Fibroblast of villous mesenchyme (primary cell): ENCODE measurements at regions not wholly inside any gene's neighbourhood (a gene's known extent, or its start where the extent isn't known, plus 50 kb on each side); places are given as distances from the start of the nearest gene placed in this dataset.
"Not testable (repeated sequence)": the region's sequence is repeated elsewhere in the genome, so short reads cannot be mapped to it uniquely, and the experiment has no call there.

Source experiments
- DNase-seq: peaks from one replicate; pipeline ENCODE4 v3.0.0-alpha.2; 2010; ENCODE audit warnings: low read depth
- H3K4me3 ChIP-seq: 2 replicates; pipeline ENCODE4 v1.5.1; 2011; ENCODE audit warnings: low read depth, mild to moderate bottlenecking, low read length
- CTCF ChIP-seq: IDR thresholded peaks from 2 replicates; pipeline ENCODE4 v1.5.1; 2012; ENCODE audit warnings: low read depth, mild to moderate bottlenecking, low read length; ENCODE audit not compliant: insufficient read depth

GRCh38 chr2:223282221-223282620 lies 230.2 kb downstream of the KCNE4 start:
- no peak overlapping the region for H3K4me3 ChIP-seq
- no peak for TF ChIP-seq CTCF
- DNase-seq = no peak

- DNase-seq = no peak
- H3K4me3 ChIP-seq = no peak overlapping the region
- TF ChIP-seq CTCF = no peak
Measured at GRCh38 chr2:223283329-223283728, 231.3 kb downstream of the KCNE4 start.

- no peak overlapping the region for H3K4me3 ChIP-seq
- TF ChIP-seq CTCF = no peak
- no peak for DNase-seq
Measured at GRCh38 chr2:223283771-223284170, 231.8 kb downstream of the KCNE4 start.

GRCh38 chr2:223285370-223286265 lies 233.6 kb downstream of the KCNE4 start:
- no peak overlapping the region for H3K4me3 ChIP-seq
- DNase-seq = no peak
- TF ChIP-seq CTCF = no peak

GRCh38 chr2:223294756-223295155 lies 242.8 kb downstream of the KCNE4 start:
- no peak for DNase-seq
- no peak for TF ChIP-seq CTCF
- no peak overlapping the region for H3K4me3 ChIP-seq

GRCh38 chr2:223297788-223298187 lies 245.8 kb downstream of the KCNE4 start:
- no peak for DNase-seq
- no peak overlapping the region for H3K4me3 ChIP-seq
- TF ChIP-seq CTCF = no peak

- H3K4me3 ChIP-seq, DNase-seq: not testable (repeated sequence)
Measured at GRCh38 chr2:223298329-223298728, 246.3 kb downstream of the KCNE4 start.
